Body of pancreas (tissue), 4 donors: ENCODE measurements at regions not wholly inside any gene's neighbourhood (a gene's known extent, or its start where the extent isn't known, plus 50 kb on each side); places are given as distances from the start of the nearest gene placed in this dataset.
"Not testable (repeated sequence)": the region's sequence is repeated elsewhere in the genome, so short reads cannot be mapped to it uniquely, and the experiment has no call there.

ENCODE experiments used
- ATAC-seq: fragments of 150-250 bp; one replicate; pipeline ENCODE4 v1.9.1; 2016
- DNase-seq, 4 donors: peaks; one replicate each; pipeline ENCODE4 v3.0.0-alpha.2; 2019
- H3K27ac ChIP-seq, 4 donors: fragments of 200-600 bp; sonication (generic); 1 replicate in 3 of 4; 2 replicates in 1 of 4; pipeline versions ENCODE4 v1.5.1 to v1.6.1; 2016 to 2019; ENCODE audit warnings: mild to moderate bottlenecking in 1 of 4, mixed read lengths in 1 of 4, moderate library complexity in 1 of 4
- H3K27me3 ChIP-seq, 2 donors: fragments of 200-600 bp; sonication (generic); one replicate each; pipeline ENCODE4 v1.6.0; 2016; ENCODE audit warnings: mild to moderate bottlenecking in 1 of 2
- H3K36me3 ChIP-seq, 2 donors: fragments of 200-600 bp; sonication (generic); replicated peaks in 1 of 2; 2 replicates each; pipeline ENCODE4 v1.5.1; 2016; ENCODE audit warnings: low read depth in 2 of 2; ENCODE audit not compliant: insufficient read depth in 1 of 2
- H3K4me1 ChIP-seq: fragments of 200-600 bp; sonication (generic); one replicate; pipeline ENCODE4 v1.6.0; 2016
- H3K4me3 ChIP-seq, 2 donors: fragments of 200-600 bp; sonication (generic); 1 replicate in 1 of 2; 2 replicates in 1 of 2; pipeline ENCODE4 v1.5.1; 2016 to 2019
- H3K9me3 ChIP-seq, 3 donors: fragments of 200-600 bp; sonication (generic); 1 replicate in 2 of 3; 2 replicates in 1 of 3; pipeline ENCODE4 v1.5.1; 2016
- CTCF ChIP-seq, 7 experiments: fragments of 450-650 bp in 4 of 7; fragments of 200-600 bp in 3 of 7; sonication (generic) in 3 of 7; IDR thresholded peaks; one replicate each; pipeline ENCODE4 v1.5.1; 2016 to 2019; ENCODE audit warnings: antibody characterized with exemption in 7 of 7
- POLR2A ChIP-seq, 3 donors: fragments of 450-650 bp; IDR thresholded peaks; one replicate each; pipeline ENCODE4 v1.6.1; 2016; ENCODE audit warnings: antibody characterized with exemption in 3 of 3, mild to moderate bottlenecking in 2 of 3
- WGBS, 2 donors: methylation state at CpG; one replicate each; pipeline ENCODE4 v1.1.5; 2017; 5-methylcytosine and 5-hydroxymethylcytosine counted together
- intact Hi-C: fragments of 100-400 bp; cut with DNase I; formaldehyde crosslinking; loops from one replicate; pipeline ENCODE4 v1.15.1; 2023

GRCh38 chr3:59503441-59503840 is 453.6 kb upstream of the CFAP20DC start:
- ATAC-seq = no peak
- no peak for DNase-seq
- WGBS, 2 donors = 93 to 96% methylated on average over 3 of the region's 3 CpGs
- Histone ChIP-seq H3K27ac (no peak overlapping the region), H3K9me3 (no peaks in the 10 kb centered on the region), H3K36me3 (no peaks in the 10 kb centered on the region), H3K27me3 (no peaks in the 10 kb centered on the region), H3K4me3 (no peak overlapping the region), H3K4me1 (no peaks in the 10 kb centered on the region)
- intact Hi-C loops = no loop called here
- TF ChIP-seq POLR2A (IDR thresholded peaks at IDR 0.05) (no peak), CTCF (IDR thresholded peaks at IDR 0.05) (no peak)

- 74 to 79% methylated on average over 4 of the region's 4 CpGs for WGBS, 2 donors
- Histone ChIP-seq H3K4me1 (no peaks in the 10 kb centered on the region), H3K27me3 (no peaks in the 10 kb centered on the region), H3K4me3 (no peak overlapping the region), H3K27ac (no peak overlapping the region), H3K36me3 (no peaks in the 10 kb centered on the region), H3K9me3 (no peaks in the 10 kb centered on the region)
- DNase-seq = no peak
- TF ChIP-seq POLR2A (IDR thresholded peaks at IDR 0.05) = no peak
- TF ChIP-seq CTCF (IDR thresholded peaks at IDR 0.05) = no peak
- intact Hi-C loops = no loop called here
- no peak for ATAC-seq
Measured at GRCh38 chr3:59502806-59503205, 453.0 kb upstream of the CFAP20DC start.

GRCh38 chr3:59499954-59500353 is 450.1 kb upstream of the CFAP20DC start:
- intact Hi-C loops = no loop called here
- WGBS, 2 donors = 89 to 95% methylated on average over 4 of the region's 4 CpGs
- ATAC-seq = no peak

GRCh38 chr3:59499000-59499399 is 449.2 kb upstream of the CFAP20DC start:
- ATAC-seq (no peak), DNase-seq (no peak)
- TF ChIP-seq POLR2A (IDR thresholded peaks at IDR 0.05) (no peak), CTCF (IDR thresholded peaks at IDR 0.05) (no peak)
- Histone ChIP-seq H3K4me3 (no peak overlapping the region), H3K27ac (no peak overlapping the region), H3K27me3 (no peaks in the 10 kb centered on the region), H3K36me3 (no peaks in the 10 kb centered on the region), H3K4me1 (no peaks in the 10 kb centered on the region), H3K9me3 (no peaks in the 10 kb centered on the region)
- WGBS, 2 donors = 85 to 91% methylated on average over 15 of the region's 15 CpGs
- intact Hi-C loops = no loop called here

More at GRCh38 chr3:59499954-59500353, 450.1 kb upstream of the CFAP20DC start:
- H3K4me3 ChIP-seq = no peak overlapping the region
- TF ChIP-seq POLR2A (IDR thresholded peaks at IDR 0.05) (no peak), CTCF (IDR thresholded peaks at IDR 0.05) (no peak)
- no peaks in the 10 kb centered on the region for H3K27me3 ChIP-seq
- H3K4me1 ChIP-seq = no peaks in the 10 kb centered on the region
- H3K27ac ChIP-seq = no peak overlapping the region
- H3K9me3 ChIP-seq = no peaks in the 10 kb centered on the region
- H3K36me3 ChIP-seq = no peaks in the 10 kb centered on the region
- no peak for DNase-seq

GRCh38 chr3:59496250-59496649 is 446.4 kb upstream of the CFAP20DC start:
- WGBS, 2 donors = 89% methylated on average over 5 of the region's 5 CpGs
- TF ChIP-seq CTCF (IDR thresholded peaks at IDR 0.05) (no peak), POLR2A (IDR thresholded peaks at IDR 0.05) (no peak)
- Histone ChIP-seq H3K4me3 (no peak overlapping the region), H3K27me3 (no peaks in the 10 kb centered on the region), H3K27ac (no peak overlapping the region), H3K4me1 (no peaks in the 10 kb centered on the region), H3K36me3 (no peaks in the 10 kb centered on the region), H3K9me3 (no peaks in the 10 kb centered on the region)
- no peak for DNase-seq
- no peak for ATAC-seq
- intact Hi-C loops = no loop called here

GRCh38 chr3:59494969-59495368 is 445.1 kb upstream of the CFAP20DC start:
- 72 to 85% methylated on average over 1 of the region's 1 CpG for WGBS, 2 donors
- DNase-seq, H3K27ac ChIP-seq: not testable (repeated sequence)

More at GRCh38 chr3:59494969-59495368, 445.1 kb upstream of the CFAP20DC start:
- H3K4me3 ChIP-seq, H3K27me3 ChIP-seq, H3K36me3 ChIP-seq, intact Hi-C loops, H3K4me1 ChIP-seq, ATAC-seq, H3K9me3 ChIP-seq: not testable (repeated sequence)
